GM21825 (cell line): ENCODE measurements at regions not wholly inside any gene's neighbourhood (a gene's known extent, or its start where the extent isn't known, plus 50 kb on each side); places are given as distances from the start of the nearest gene placed in this dataset.
"Not testable (repeated sequence)": the region's sequence is repeated elsewhere in the genome, so short reads cannot be mapped to it uniquely, and the experiment has no call there.

Experiments
- ATAC-seq: cut with Tn5 transposase; IDR thresholded peaks from one replicate; pipeline ENCODE4 v1.9.1; 2021; ENCODE audit warnings: mild to moderate bottlenecking, moderate library complexity; ENCODE audit not compliant: unreplicated experiment

DNA sequence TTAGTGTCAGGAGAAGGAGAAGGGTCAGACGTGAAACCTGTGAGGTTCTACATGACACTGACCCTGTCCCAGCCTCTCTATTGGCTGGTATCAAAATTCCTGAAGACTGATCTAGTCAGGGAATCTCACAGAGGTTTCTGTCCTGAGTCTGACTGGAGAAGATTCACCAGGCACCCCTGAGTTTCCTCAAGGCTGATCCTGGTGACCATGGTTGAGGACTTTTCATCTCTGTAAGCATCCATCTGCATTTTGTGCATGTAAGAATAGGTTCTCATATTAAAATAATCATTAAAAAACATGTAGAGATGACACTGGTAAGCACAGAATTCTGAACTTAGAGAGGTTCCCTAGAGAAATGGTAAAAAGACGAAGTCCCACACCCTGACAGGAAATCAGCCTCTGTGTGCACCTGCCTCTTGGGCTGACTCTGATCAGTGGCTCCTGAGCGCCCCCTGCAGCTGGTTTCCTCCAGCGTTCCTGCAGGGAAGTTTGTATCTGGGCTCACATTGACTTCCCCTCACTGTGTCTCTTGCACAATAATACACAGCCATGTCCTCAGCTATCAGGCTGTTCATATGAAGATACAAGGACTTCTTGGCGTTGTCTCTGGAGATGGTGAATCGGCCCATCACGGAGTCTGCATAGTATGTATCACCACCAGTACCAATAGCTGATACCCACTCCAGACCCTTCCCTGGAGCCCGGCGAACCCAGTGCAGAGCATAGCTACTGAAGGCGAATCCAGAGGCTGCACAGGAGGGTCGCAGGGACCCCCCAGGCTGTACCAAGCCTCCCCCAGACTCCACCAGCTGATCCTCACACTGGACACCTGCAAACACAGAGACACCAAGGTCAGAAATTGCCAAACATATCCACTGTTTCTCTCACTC, 991.9 kb downstream of the TMEM121 start:
- ATAC-seq, result no peak

GRCh38 chr14:106522118-106522517, 995.7 kb downstream of the TMEM121 start:
- not testable (repeated sequence) for ATAC-seq

DNA sequence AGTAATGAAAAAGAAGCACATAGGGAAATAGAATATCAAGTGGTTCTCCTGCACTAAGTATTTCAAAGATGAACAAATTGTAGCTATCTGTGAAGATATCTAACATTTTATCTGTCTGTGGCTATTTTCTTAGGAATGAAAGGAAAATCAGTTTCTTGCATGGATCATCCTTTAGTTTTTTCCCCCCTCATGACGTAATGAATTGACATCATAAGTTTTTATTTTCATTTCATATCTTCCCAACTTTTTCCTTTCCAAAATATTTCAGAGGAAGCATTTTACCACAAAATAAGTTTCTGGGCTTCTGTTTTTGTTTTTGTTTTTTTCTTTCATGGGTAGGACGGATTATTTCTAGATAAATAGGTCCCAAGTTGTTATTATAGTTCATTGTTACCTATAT, 996.6 kb downstream of the TMEM121 start:
- no peak for ATAC-seq

GRCh38 chr14:106528717-106529116, 1002.3 kb downstream of the TMEM121 start:
- ATAC-seq, result no peak

DNA sequence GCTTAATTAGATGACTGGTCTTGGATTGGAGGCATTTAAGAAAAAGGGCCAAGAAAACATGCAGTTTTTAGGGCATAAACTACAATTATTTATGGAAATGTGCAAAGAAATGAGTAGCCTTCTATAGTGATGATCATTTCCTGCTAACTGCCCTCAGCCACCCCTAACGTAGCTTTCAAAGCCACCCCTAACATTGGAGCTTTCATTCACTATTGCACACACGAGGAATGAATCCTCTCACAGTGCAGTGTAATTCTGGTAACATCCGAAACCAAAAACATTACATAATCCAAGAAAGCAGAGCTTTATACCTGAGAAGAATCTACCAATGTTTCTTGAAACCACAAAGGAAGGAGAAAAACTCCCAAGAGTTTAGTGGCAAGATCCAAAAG, 1003.6 kb downstream of the TMEM121 start:
- ATAC-seq, result no peak

DNA sequence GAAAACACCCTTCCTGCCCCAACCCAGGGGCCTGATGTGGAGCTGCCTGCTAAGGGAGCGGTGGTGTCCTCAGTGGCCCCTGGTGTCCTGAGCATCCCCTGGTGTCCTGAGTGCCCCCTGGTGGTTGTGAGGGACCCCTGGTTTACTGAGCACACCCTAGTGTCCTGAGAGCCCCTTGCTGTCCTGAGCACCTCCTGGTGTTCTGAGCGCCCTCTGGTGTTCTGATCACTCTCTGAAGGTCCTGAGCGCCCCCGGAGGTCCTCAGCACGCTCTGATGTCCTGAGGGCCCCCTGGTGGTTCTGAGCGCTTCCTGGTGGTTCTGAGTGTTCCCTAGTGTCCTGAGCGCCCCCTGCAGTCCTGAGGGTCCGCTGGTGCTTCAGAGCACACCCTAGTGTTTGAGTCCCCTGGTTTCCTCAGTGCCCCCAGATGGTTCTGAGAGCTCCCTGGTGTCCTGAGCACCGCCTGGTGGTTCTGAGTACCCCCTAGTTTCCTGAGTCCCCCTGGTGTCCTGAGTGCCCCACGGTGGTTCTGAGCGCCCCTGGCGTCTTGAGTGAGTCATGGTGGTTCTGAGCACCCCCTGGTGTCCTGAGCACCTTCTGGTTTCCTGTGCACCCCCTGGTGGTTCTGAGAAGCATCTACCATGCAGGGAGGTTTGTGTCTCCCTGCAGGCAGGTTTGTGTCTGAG, 1004.2 kb downstream of the TMEM121 start:
- ATAC-seq, result peak; percentile 79

DNA sequence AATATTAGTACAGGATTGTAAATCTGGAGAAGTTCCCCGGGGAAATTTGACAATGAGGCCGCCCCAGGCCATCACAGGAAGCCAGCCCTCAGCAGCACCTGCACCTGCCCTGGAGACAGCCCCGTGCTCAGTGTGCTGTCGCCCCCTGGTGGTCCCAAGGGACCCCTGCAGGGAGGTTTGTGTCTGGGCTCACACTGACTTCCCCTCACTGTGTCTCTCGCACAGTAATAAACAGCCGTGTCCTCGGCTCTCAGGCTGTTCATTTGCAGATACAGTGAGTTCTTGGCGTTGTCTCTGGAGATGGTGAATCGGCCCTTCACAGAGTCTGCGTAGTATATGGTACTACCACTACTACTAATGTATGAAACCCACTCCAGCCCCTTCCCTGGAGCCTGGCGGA, 1011.2 kb downstream of the TMEM121 start:
- ATAC-seq, result not testable (repeated sequence)

DNA sequence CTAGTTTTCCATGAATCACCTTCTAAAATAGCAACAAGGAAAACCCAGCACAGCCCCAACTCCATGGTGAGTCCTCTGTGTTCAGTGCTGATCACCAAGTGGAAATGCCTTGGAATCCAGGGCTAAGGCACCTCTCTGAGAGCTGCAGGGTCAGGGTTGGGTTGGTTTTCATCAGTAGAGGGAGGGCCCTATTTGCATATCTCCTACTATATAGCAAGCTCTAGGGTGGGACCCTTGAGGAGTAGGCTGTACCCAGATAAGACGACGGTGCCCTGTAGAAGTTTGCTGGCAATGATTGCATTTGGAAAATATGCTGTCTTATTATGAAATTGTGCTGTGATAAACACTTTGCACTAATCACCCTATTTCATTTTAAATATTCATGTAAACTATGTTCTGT, 1011.8 kb downstream of the TMEM121 start:
- ATAC-seq, result no peak

- no peak for ATAC-seq
These were observed 1021.5 kb downstream of the TMEM121 start for GRCh38 chr14:106547735-106548434.

DNA sequence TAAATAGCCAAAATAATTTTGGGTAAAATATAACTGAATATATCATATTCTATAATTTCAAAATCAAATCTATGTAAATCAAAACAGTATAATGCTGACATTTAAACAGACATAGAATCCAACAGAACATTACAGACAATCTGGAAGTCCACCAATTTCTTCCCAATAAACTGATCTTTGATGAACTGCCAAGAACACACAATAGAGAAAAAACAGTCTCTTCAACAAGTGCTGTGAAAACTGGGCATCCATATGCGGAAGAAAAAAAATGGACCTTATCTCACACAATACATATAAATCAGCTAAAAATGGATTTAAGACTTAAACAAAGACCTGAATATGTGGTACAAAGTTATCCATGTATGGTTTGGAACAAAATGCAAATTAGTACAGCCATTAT, 1022.7 kb downstream of the TMEM121 start:
- no peak for ATAC-seq

GRCh38 chr14:106551265-106551664, 1024.9 kb downstream of the TMEM121 start:
- ATAC-seq, result no peak

DNA sequence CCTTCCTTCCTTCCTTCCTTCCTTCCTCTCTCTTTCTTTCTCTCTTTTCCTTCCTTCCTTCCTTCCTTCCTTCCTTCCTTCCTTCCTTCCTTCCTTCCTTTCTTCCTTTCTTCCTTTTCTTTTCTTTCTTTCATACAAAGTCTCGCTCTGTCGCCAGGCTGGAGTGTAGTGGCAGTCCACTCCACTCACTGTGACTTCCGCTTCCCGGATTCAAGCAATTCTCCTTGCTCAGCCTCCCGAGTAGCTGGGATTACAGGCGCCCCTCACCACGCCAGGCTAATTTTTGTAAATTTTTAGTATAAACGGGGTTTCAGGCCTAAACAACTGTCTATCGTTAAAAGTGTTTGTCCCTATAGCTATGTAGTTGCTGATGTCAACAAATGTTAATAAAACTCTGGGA, 1029.8 kb downstream of the TMEM121 start:
- not testable (repeated sequence) for ATAC-seq

DNA sequence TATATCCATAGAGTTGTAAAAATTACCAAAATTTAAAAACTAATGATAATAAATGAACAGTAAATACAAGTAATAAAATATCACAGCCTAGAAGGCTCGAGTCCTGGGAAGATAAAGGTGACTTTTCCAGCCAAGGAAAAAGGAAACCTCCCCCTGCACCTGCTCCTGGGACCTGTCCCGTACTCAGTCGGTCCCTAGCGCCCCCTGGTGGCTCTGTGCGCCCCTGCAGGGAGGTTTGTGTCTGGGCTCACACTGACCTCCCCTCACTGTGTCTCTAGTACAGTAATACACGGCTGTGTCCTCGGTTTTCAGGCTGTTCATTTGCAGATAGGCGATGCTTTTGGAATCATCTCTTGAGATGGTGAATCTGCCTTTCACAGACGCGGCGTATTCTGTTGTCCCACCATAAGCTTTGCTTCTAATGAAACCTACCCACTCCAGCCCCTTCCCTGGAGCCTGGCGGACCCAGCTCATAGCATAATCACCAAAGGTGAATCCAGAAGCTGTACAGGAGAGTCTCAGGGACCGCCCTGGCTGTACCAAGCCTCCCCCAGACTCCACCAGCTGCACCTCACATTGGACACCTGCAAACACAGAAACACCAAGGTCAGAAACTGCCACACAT, 1030.4 kb downstream of the TMEM121 start:
- no peak for ATAC-seq

DNA sequence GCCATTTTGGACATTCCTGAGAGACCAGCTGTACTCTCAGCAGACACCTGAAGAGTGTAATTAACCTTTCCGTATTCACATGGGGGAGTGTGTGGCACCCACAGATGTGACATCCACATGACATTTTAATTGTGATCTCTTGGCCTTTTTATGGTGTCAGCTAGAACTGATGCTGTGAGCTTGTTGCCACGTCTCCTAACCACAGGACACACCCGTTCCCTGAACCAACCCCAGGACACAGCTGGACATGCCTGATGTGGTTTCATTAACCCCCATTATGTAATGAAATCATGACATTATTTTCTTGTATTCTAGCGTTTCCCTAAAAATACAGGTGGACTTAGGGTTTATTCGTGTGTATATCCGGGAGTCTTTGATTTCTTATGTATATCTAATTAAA, 1036.1 kb downstream of the TMEM121 start:
- ATAC-seq, result no peak

- no peak for ATAC-seq
These were observed 1037.8 kb downstream of the TMEM121 start for GRCh38 chr14:106564058-106564643.

GRCh38 chr14:106578481-106578880, 1052.1 kb downstream of the TMEM121 start:
- peak; percentile 47 for ATAC-seq

GRCh38 chr14:106579084-106579483, 1052.7 kb downstream of the TMEM121 start:
- no peak for ATAC-seq

DNA sequence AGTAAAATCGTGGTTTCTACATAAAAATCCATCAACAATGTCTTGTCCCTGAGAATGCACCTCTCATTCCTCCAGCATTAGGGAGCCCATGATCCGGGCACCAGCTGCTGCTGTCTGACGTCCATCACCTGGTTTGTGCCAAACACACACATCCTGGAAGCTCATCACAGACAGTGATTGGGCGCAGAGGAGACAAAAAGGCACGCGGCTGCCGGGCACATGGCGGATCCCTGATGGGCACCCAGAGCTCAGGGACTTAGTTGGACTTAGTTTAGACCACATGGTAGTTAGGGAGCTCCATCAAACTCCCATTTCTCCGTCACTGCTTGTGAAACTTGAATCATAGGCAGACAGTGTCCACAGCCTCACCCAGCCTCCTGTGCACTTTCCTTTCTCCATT, 1059.3 kb downstream of the TMEM121 start:
- no peak for ATAC-seq

DNA sequence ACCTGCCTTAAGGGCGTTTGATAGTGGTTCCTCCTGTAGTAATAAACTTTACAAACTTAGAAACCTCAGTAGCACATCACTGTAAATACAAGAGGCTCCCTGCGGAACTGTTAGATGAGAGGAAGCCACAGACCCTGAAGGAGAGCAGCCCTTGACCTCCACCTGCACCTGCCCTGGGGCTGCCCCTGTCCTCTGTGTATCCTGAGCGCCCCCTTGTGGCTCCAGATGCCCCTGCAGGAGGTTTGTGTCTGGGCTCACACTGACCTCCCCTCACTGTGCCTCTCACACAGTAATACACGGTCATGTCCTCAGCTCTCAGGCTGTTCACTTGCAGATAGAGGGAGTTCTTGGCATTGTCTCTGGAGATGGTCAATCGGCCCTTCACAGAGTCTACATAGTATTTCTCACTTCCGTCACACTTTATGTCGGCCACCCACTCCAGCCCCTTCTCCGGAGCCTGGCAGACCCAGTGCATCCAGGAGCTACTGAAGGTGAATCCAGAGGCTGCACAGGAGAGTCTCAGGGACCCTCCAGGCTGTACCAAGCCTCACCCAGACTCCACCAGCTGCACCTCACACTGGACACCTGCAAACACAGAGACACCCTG, 1059.8 kb downstream of the TMEM121 start:
- ATAC-seq, result no peak

DNA sequence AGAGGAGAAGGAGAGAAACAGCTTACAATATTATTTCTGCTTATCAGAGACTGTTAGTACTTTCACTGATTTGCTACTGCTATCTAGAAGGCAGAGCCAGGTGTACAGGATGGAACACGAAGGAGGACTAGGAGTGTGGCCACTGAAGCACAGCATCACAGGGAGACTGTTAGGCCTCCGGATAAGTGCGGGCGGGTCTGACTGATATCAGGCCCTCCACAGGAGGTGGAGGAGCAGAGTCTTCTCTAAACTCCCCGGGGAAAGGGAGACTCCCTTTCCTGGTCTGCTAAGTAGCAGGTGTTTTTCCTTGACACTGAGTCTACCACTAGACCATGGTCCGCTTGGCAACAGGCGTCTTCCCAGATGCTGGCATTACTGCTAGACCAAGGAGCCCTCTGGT, 1065.2 kb downstream of the TMEM121 start:
- not testable (repeated sequence) for ATAC-seq
